ENCODE measurements at regions not wholly inside any gene's neighbourhood (a gene's known extent, or its start where the extent isn't known, plus 50 kb on each side); places are given as distances from the start of the nearest gene placed in this dataset.

GRCh38 chr12:116373572-116374206 lies 96.2 kb upstream of the MED13L start:
- DNase-seq (ENCODE audit: low read depth, low spot score) (no peak), ATAC-seq (no peak)
- peaks cover 47% of the 10 kb centered on the region for H3K4me1 ChIP-seq (ENCODE audit: control insufficient read depth, insufficient read depth, low read length)
- intact Hi-C loops (cut with micrococcal nuclease; ENCODE audit: unreplicated experiment): no loop called here
- H3K9me3 ChIP-seq (ENCODE audit: control insufficient read depth, insufficient read depth, low read depth, low read length): no peaks in the 10 kb centered on the region
- POLR2A ChIA-PET: no interaction called here
- peak overlapping the region; percentile 79 for H3K27ac ChIP-seq (ENCODE audit: low read length)
- H3K36me3 ChIP-seq (ENCODE audit: control insufficient read depth, insufficient read depth, low read length): no peaks in the 10 kb centered on the region
- CTCF ChIA-PET: no interaction called here
- no peak overlapping the region for H3K4me3 ChIP-seq (ENCODE audit: low read depth in 2 of 2, low read length in 2 of 2)
- in situ Hi-C loops (cut with HindIII; ENCODE audit: low pct_unique_long_range_greater_than_20kb, low sequenced_read_pairs): no loop called here
- BruUV-seq (replicated peaks): no TSS peak
- TF ChIP-seq REST (IDR thresholded peaks at IDR 0.05; ENCODE audit: insufficient read depth in 1 of 2, low read depth in 2 of 2, low read length in 1 of 2) (no peak), CTCF (IDR thresholded peaks at IDR 0.05) (no peak), SIN3A (IDR thresholded peaks at IDR 0.05; ENCODE audit: borderline replicate concordance, insufficient read depth, low read depth, low read length) (no peak), TCF7L2 (IDR thresholded peaks at IDR 0.05; ENCODE audit: low read depth, low read length) (no peak), POLR2AphosphoS5 (IDR thresholded peaks at IDR 0.05; ENCODE audit: low read depth, low read length) (no peak)
- no peaks in the 10 kb centered on the region for H3K27me3 ChIP-seq (ENCODE audit: control insufficient read depth, insufficient read depth, low read length)

GRCh38 chr12:116374207-116374606 lies 96.7 kb upstream of the MED13L start:
- TF ChIP-seq SIN3A (IDR thresholded peaks at IDR 0.05; ENCODE audit: borderline replicate concordance, insufficient read depth, low read depth, low read length): no peak
- TF ChIP-seq TCF7L2 (IDR thresholded peaks at IDR 0.05; ENCODE audit: low read depth, low read length): no peak
- TF ChIP-seq REST (IDR thresholded peaks at IDR 0.05; ENCODE audit: insufficient read depth in 1 of 2, low read depth in 2 of 2, low read length in 1 of 2): no peak
- no peak for TF ChIP-seq POLR2AphosphoS5 (IDR thresholded peaks at IDR 0.05; ENCODE audit: low read depth, low read length)
- no peak for TF ChIP-seq CTCF (IDR thresholded peaks at IDR 0.05)
- ChIA-PET CTCF (no interaction called here), POLR2A (no interaction called here)
- no peak for DNase-seq (ENCODE audit: low read depth, low spot score)
- Histone ChIP-seq H3K36me3 (ENCODE audit: control insufficient read depth, insufficient read depth, low read length) (no peaks in the 10 kb centered on the region), H3K4me1 (ENCODE audit: control insufficient read depth, insufficient read depth, low read length) (peaks cover 46% of the 10 kb centered on the region), H3K27me3 (ENCODE audit: control insufficient read depth, insufficient read depth, low read length) (no peaks in the 10 kb centered on the region), H3K4me3 (ENCODE audit: low read depth in 2 of 2, low read length in 2 of 2) (no peak overlapping the region), H3K27ac (ENCODE audit: low read length) (peak overlapping the region; percentile 79), H3K9me3 (ENCODE audit: control insufficient read depth, insufficient read depth, low read depth, low read length) (no peaks in the 10 kb centered on the region)
- ATAC-seq: no peak
- BruUV-seq (replicated peaks): no TSS peak
- intact Hi-C loops (cut with micrococcal nuclease; ENCODE audit: unreplicated experiment) (no loop called here), in situ Hi-C loops (cut with HindIII; ENCODE audit: low pct_unique_long_range_greater_than_20kb, low sequenced_read_pairs) (no loop called here)

Measured in Panc1 (cell line).